GM21367 (cell line): ENCODE measurements at regions not wholly inside any gene's neighbourhood (a gene's known extent, or its start where the extent isn't known, plus 50 kb on each side); places are given as distances from the start of the nearest gene placed in this dataset.
"Not testable (repeated sequence)": the region's sequence is repeated elsewhere in the genome, so short reads cannot be mapped to it uniquely, and the experiment has no call there.

Source experiments
- ATAC-seq: cut with Tn5 transposase; IDR thresholded peaks from one replicate; pipeline ENCODE4 v1.9.1; 2021; ENCODE audit not compliant: unreplicated experiment

GRCh38 chr4:84031401-84031800 lies 467.7 kb downstream of the NKX6-1 start:
- ATAC-seq: peak; percentile 67

DNA sequence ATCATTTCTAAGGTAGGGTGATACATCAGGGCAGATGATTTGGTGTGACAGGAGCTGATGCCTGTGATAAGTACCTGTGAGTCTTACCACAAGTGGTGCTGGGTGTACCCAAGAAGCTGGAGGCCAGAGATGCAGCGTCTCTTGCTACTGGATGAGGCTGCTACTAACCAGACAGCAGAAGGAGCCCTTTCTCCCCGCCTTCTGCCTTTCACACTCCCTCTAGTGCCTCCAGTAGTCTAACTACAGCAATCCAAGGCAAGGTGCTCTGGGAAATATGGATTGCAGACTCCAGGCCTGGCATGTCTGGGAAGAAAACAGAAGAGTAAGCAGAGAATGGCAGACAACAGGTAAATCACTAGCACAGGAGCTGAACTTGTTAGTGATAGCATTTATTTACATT lies 470.8 kb downstream of the NKX6-1 start:
- ATAC-seq: no peak

- ATAC-seq: no peak
Measured at GRCh38 chr4:84024405-84024804, 474.7 kb downstream of the NKX6-1 start.

DNA sequence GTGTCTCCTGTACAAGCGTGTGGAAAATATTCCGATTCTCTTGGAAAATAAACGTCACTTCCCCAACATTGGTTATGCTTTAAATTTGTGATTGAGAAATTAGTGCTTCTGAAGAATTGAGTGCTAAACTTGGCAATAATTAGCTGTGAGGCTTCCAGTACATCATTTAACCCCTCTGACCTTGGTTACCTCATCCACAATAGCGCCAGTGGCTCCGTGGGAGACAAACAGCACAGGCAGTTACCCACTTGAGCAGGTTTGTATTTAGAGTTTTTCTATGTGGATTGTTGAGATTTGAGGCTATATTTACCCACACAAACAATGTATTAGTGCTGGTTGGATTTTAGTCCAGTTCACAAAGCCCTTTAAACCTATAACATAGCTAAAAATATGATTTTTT lies 476.5 kb downstream of the NKX6-1 start:
- ATAC-seq: no peak

- ATAC-seq: no peak
Measured at GRCh38 chr4:84019626-84020025, 479.5 kb downstream of the NKX6-1 start.

DNA sequence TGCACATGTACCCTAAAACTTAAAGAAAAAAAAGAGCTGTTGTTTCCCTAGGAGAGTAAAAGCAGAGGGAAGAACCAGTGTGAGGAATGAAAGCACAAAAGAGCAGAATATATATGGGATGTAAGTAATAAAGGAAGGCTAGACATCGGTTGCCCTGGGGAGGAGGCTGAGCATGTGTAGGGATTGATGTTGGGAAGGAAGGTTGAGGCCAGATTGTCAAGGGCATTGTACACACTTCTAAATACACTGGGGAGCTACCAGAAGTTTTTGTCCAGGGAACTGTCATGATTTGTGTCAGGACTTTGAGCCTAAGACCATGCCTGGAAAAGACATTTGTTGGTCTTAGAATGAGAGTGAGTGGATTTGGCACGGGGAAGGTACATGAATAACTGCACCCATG lies 467.1 kb downstream of the GPAT3 start:
- ATAC-seq: no peak

GRCh38 chr4:84001876-84002569 lies 466.1 kb downstream of the GPAT3 start:
- ATAC-seq: no peak

- no peak for ATAC-seq
Measured at GRCh38 chr4:83996254-83996653, 460.3 kb downstream of the GPAT3 start.

DNA sequence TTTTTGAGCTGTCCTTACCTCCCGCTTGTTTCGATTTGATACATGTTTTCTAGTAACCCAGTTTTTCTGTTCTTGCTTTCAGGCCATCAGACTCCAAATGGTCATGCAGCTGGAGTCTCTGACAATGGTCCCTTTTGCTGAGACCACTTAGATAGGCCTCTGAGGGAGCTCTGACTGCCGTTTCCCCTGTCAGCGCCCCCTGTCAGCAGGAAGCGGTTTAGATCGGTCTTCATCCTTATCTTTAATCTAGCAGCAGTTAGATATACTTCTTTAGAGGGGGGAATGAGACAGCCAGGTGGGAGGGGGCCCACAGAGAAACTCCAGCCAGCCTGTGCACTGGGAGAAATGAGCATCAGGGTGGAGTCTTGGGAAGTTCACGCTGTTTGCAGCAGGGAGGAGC lies 457.9 kb downstream of the GPAT3 start:
- no peak for ATAC-seq

DNA sequence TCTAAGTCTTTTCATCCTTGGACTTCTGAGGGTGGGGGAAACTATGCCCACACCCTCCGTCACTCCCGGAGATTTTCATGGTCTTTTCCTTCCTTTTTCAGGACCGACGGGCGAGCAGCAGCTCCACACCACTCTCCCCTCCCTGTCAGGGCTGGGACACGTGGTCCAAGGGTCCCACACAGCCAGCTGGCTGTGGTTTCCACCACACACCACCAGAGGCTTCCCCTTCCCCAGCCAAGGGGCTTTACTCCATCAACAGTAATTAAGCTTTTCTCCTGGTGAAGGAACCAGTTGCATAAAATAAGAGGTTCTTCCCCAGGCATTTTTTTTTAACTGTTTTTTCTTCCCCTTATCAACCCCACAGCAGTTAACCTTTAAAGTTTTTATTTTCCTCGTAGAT lies 453.9 kb downstream of the GPAT3 start:
- ATAC-seq: no peak

- ATAC-seq: no peak
Measured at GRCh38 chr4:83981156-83981555, 445.2 kb downstream of the GPAT3 start.

DNA sequence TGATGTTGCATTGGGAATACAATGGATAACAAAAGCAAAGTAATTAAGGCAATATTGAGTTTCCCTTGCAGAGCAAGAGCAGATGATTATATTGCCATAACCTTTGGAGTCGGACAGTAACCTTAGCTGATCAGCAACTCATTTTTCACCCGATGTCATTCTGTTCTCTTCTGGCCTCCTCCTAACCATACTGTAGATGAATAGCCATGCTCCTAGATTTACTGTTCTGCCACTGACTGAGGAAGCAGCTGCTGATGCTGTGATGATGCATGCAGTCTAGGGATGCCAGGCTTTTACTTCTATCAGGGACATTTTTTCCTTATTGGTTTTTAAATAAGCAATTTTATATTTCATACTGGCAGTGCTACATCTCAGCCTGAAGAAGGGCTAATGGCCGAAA lies 443.9 kb downstream of the GPAT3 start:
- ATAC-seq: no peak

- no peak for ATAC-seq
Measured at GRCh38 chr4:83974111-83974780, 438.3 kb downstream of the GPAT3 start.

- no peak for ATAC-seq
Measured at GRCh38 chr4:83964996-83965541, 429.2 kb downstream of the GPAT3 start.

DNA sequence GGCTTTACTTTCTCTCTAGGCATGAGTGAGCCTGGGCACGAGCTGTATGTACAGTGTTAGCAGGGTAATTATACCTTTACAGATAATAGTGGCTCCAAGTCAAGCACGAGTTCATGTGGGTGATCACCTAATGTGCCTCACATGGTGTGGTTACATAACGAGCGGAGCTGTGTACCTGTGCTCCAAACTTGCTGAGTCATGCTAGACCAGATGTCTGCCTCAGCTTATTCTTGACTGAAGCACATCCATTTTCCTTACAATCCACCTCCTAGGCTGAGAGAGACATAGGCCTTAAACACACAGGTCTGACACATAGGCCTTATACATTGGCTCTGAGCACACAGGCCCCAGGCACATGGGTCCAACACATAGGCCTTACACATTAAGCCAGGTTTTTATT lies 426.6 kb downstream of the GPAT3 start:
- no peak for ATAC-seq

GRCh38 chr4:83961575-83961974 lies 425.7 kb downstream of the GPAT3 start:
- no peak for ATAC-seq

DNA sequence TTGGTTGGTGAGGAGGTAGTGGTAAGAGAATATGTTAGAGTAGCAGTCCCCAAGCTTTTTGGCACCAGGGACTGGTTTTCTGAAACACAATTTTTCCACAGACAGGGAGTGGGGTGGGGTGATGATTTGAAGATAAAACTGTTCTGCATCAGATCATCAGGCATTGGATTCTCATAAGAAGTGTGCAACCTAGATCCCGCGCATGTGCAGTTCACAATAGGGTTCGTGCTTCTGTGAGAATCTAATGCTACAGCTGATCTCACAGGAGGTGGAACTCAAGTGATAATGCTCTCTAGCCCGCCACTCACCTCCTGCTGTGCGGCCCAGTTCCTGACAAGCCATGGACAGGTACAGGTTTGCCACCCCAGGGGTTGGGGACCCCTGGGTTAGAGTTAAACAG lies 423.3 kb downstream of the GPAT3 start:
- ATAC-seq: no peak

DNA sequence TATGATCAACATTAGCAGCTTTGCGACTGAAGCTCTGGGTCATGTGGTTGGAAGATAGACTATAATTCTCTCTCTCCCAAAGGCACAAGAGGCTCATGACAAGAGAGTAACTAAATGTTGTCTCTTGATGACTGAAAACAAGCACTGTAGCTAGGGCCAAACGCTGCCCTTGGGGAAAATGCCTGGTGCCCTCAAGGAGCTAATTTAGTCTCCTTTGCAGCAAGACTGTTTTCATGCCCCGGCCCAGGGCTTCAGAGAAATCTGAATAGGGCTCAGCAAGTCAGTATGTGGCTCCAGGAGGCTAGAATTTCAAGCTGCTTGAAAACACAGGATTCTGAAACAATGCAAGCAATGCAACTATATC lies 411.9 kb downstream of the GPAT3 start:
- no peak for ATAC-seq

DNA sequence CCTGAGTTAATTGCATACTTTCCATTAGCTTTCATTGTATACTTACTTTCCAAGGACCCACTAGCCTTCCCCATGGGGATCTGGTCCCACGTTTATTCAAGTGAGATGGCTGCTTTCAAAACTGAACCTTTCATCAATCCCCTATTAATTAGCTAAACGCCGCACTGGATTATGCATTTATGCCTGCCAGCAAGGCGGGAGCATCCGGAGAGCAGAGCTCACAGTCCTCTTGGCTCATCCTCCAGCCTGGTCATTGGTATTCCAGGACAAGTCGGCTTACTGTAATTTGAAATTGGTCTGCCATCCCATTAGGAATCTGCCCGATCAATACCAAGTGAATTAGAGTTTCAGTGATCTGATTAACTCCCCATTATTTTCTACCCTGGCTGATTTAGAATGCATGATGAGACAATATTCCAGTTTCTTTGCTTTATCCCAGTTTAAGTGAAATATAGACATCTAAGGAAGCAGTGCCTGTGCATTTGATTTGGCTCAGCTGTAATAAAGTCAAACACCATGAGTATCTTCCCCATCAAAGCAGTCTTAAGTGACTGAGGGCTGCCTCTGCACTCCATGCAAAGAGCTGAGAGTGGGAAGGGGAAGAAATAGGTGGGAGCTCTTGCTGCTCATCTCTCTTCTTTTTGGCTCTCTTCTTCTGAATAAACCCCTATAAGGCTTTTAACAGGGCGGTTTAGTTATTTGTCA lies 411.4 kb downstream of the GPAT3 start:
- no peak for ATAC-seq

GRCh38 chr4:83943691-83944090 lies 407.8 kb downstream of the GPAT3 start:
- ATAC-seq: not testable (repeated sequence)

GRCh38 chr4:83932750-83933391 lies 397.0 kb downstream of the GPAT3 start:
- no peak for ATAC-seq
